GM18858 (cell line): ENCODE measurements at regions not wholly inside any gene's neighbourhood (a gene's known extent, or its start where the extent isn't known, plus 50 kb on each side); places are given as distances from the start of the nearest gene placed in this dataset.
"Not testable (repeated sequence)": the region's sequence is repeated elsewhere in the genome, so short reads cannot be mapped to it uniquely, and the experiment has no call there.

ENCODE experiments used
- ATAC-seq: cut with Tn5 transposase; IDR thresholded peaks from one replicate; pipeline ENCODE4 v1.9.1; 2021; ENCODE audit not compliant: unreplicated experiment

- no peak for ATAC-seq
These were observed 111.4 kb upstream of the GRK3 start for GRCh38 chr22:25453058-25453457.

- no peak for ATAC-seq
These were observed 110.9 kb upstream of the GRK3 start for GRCh38 chr22:25453557-25453956.

DNA sequence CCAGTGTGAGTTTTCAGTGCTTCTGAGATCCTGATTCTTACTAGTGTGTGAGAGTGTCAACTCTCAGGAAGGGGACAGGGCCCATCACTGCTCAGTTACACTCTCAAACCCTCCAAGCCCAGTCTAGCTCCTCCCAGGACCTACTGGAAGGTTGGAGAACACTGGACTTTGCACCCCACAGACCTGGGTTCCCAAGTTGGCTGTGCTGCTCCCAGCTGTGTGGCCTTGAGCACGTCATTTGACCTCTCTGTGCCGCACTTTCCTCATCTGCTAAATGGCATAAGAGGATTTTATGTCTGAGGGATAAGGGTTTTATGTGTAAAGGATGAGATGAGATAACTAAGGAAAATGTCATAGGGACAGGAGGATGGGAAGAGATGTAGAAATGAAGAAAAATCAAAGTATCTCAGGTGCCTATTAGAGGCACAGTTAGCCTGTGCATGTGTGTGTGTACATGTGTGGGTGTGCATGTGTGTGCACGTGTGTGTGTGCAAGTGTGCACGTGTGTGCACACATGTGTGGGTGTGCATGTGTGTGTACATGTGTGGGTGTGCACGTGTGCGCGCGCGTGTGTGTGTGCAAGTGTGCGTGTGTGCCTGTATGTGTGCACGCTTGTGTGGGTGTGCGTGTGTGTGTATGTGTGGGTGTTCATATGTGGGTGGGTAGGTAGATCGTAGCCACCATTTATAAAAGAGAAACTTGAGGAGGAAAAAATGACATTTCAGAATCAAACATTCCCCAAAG is 108.0 kb upstream of the GRK3 start:
- ATAC-seq: not testable (repeated sequence)

DNA sequence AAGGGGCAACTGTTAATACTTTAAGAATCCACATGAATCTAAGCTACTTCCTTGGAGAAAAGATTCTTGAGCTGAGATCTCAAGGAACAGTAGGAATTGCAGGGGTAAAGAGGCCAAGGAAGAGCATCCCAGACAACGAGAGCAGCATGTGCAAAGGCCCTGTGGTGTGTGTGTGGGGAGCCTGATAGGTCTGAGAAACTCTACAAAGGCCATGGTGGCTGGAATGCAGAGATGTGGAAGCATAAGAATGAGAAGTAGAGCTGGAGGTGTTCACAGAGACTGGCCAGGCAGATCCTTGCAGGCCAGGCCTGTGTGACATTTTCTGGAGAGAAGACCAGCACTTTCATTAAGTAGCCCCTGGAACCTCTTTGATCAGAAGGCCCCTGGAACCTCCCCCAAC is 105.8 kb upstream of the GRK3 start:
- not testable (repeated sequence) for ATAC-seq

DNA sequence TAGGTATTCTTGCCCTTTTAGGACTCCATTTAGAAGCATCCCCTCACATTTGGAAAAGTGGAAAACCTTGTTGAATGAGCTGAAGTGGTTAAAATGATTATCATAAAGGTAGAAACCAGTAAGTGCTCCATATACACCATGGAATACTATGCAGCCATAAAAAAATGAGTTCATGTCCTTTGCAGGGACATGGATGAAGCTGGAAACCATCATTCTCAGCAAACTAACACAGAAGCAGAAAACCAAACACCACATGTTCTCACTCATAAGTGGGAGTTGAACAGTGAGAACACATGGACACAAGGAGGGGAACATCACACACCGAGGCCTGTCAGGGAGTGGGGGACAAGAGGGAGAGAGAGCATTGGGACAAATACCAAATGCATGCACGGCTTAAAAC is 103.8 kb upstream of the GRK3 start:
- ATAC-seq: not testable (repeated sequence)

DNA sequence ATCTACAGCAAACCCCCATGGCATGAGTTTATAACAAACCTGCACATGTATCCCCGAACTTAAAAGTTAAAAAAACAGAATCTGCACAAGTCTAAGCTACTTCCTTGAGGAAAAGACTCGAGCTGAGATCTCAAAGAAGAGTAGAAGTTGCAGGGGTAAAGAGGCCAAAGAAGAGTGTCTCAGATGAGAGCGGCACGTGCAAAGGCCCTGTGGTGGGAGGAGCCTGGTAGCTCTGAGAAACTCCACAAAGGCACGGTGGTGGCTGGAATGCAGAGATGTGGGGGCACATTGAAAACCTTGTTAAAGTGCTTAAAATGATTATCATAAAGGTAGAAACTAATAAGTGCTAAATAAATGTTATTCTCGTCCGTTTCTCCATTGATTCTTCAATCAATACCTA is 103.2 kb upstream of the GRK3 start:
- ATAC-seq: no peak

DNA sequence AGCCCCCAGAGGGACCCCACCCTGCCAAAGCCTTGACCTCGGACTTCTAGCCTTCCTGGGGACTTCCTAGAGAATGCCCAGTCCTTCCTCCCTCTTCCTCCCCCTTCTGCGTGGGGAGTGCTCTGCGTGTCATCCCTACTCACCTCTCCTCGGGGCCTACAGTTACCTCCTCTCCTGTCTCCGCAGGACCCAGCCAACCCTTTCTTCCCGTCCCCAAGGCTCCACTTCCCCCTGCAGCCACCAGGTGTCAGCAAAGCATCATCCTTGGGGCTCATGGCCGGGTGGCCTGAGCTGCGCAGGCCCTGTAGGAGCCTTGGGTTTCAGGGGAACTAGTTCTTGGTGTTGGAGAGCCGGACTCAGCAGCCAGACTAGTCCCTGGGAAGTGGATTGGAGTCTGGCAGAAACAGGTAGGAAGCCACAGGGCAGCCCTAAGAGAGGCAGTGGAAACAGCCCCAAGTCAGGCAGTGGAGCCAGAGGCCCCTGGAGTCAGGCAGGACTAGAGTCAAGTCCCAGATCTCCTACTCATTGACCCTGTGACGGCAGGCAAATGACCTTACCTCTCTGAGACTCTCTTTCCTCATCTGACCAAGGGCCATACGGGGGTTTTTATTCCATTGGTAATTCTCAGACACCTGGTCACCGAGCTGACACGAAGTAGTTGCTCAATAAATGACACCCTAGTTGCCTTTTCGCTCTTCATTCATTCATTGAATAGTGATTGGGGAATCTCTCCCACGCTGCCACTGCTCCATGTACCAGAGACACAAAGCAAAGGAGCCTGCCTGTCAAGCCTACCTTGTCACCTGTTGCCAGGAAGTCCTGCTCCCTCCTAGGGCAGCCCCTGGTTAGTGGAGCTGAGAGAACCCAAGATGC is 101.8 kb upstream of the GRK3 start:
- ATAC-seq: not testable (repeated sequence)

DNA sequence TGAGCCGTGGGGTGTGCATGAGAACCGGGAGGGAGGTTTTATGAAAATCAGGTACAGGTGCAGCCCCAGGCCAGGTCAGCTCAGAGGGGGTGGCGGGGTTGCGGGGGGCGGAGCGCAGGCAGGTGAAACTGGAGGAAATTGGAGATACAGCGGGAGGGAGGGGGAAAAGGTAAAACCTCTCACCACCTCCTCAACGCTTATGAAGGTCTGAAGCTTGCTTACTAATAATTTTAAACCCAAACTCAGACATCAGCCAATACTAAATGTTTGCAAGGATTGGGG is 101.2 kb upstream of the GRK3 start:
- ATAC-seq: not testable (repeated sequence)

DNA sequence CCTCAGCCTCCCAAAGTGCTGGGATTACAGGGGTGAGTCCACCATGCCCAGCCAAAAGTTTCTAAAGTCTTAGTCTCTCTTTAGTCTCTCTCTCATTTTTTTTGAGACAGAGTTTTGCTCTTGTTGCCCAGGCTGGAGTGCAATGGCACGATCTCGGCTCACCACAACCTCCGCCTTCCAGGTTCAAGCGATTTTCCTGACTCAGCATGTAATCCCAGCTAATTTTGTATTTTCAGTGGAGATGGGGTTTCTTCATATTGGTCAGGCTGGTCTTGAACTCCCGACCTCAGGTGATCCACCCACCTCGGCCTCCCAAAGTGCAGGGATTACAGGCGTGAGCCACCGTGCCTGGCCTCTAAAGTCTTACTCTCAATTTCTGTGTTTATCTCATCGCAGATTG is 100.1 kb upstream of the GRK3 start:
- not testable (repeated sequence) for ATAC-seq

GRCh38 chr22:25465949-25466348 is 98.5 kb upstream of the GRK3 start:
- no peak for ATAC-seq

- no peak for ATAC-seq
These were observed 92.1 kb upstream of the GRK3 start for GRCh38 chr22:25472382-25472781.

DNA sequence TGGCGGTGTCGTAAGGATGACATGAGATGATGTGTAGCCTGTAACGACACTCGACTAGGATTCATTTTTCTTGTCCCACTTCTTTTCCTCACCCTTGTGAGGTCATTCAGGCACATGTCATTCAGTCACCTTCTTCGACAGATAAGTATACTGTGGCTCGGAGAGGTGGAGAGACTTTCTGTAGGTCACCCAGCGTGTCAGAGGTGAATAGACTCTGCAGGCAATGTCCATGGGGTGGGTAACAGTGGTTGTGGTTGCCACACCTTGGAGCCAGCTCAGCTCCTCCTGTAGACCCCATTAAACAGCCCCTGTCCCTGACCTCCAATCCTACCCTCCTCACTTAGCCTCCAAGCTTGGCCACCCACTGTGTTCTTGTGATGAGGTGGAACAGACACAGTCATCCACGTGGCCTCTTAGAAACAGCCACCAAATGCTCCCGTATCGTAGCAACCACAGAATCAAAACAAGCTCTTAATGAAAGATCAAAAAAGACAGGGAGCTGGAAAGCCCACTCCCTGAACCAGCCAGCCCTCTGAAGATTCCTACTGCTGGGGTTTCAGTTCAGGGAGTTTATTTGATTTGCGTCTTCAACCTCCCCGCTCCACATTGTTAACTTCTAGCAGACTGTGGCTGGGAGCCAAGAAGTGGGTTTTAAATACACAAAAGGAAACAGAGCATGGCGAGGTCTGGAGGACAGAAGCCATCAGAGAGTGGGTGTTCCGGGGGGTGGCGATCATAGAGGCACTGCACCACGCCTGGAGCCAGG is 89.0 kb upstream of the GRK3 start:
- ATAC-seq: no peak

DNA sequence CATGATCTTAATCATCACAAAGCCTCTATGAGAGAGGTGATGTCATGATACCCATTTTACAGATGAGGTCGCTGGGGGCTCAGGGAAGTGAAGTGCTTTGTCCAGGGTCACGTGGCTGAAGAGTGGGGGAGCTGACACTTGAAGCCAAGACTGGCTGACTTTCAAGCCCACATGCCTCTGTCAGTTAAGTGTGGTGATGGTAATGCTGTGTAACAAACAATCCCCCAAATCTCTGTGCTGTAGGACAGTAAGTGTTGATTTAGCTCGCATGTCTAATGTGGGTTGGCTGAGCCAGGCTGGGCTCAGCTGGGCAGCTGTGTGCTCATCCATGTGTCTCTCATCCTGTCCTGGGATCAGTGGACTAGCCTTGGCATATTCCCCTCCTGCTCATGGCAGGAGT is 87.1 kb upstream of the GRK3 start:
- ATAC-seq: no peak

DNA sequence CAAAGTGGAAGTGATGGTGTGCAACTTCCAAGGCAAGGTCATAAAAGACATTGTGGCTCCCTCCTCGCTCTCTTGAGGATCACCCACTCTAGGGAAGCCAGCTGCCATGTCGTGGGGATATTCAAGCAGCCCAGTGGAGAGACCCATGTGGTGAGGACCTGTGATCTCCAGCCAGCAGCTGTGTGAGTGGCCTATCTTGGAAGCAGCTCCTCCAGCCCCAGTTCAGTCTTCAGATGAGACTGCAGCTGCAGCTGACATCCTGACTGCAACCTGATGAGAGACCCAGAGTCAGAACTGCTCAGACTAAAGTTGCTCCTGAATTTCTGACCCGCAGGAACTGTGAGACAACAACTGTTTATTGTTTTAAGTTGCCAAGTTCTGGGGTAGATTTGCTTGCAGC is 86.4 kb upstream of the GRK3 start:
- ATAC-seq: no peak

- ATAC-seq: no peak
These were observed 85.9 kb upstream of the GRK3 start for GRCh38 chr22:25478528-25478927.

DNA sequence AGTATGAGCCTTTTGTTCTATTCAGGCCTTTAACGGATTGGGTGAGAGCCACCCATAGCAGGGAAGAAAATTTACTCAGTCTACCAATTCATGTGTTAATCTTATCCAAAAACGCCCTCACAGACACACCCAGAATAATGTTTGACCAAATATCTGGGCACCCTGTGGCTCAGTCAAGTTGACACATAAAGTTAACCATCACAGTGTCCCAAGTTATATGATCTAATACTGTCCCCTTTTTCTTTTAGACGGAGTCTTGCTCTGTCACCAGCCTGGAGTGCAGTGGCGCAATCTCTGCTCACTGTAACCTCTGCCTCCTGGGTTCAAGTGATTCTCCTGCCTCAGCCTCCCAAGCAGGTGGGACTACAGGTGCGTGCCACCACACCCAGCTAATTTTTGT is 83.6 kb upstream of the GRK3 start:
- not testable (repeated sequence) for ATAC-seq

DNA sequence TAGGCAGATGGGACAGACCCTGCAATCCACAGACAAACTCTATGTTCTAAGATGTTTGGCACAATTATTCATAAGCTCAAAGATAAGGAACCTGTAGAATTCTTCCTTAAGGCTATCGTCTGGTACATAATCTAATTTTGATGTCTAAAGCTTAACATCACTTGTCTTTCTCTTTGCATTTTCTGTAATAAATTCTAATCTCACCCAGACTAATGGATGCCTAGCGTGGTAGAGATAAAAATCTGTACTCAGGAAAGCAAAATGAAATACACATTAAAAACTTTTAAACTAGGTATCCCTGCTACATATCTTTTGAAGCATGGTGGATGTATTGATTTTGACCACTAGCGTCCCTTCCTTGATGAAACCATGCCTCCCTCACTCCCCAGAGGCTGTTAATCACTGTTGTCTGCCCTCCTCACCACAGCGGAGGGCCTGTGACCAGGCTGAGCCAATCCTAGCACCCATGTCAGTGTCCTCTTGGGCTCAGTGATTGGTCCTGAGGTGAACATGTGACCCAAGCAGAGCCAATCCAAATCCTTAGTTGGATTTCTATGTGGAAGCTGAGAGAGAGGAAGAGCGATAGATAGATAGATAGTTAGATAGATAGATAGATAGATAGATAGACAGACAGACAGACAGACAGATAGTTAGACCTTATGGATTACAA is 82.2 kb upstream of the GRK3 start:
- no peak for ATAC-seq

DNA sequence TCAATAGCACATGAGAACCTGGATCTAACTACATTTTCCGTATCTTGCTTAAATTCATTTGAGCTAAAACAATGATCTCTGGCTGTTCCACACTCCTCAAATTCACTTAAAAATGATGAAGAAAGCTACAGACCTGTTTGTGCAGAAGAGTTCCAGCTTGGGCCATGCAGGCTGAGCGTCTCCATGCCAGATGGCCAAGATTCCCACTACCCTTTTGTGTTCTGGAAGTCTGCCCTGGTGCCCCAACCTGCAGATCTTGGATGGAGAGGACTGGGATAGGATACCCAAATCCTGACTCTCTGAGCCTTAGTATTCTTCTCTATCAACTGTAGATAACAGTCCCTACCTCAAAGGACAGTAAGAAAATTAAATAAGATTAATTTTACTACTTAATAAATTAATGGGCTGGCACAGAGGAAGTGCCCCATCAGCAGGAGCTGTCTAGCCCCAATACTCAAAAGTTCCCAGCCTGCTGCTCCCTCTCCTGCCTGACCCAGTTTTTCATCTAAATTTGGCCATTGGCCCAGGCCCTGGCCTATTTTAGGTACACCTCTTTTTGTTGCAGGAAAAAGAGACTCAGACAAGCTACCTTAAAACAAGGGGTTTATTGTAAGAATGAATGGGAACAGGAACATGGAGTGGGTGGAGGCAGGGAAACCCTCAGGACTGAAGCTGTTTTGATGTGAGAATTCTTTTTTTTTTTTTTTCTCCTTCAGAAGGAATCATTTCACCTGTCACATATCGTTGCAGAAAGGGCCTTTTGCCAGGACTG is 81.4 kb upstream of the GRK3 start:
- no peak for ATAC-seq

DNA sequence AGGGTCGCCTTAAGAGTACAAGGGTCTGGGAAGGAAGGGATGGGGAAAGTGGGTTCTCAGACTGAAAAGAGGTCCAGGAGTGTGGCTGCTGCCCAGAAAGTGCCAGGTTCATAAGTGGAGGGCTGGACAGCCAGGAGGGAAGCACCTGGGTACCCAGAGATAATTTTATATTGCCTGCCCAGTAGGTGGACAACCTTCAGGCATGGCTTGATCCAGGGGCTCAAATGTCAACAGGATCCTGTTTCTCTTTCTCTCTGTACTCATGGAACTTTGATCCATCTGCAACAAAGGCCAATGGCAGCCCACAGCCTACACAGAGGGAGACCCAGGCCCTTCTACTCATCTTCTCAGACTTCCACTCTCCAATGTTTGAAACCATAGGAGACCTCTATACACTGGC is 80.5 kb upstream of the GRK3 start:
- no peak for ATAC-seq

- ATAC-seq: no peak
These were observed 79.8 kb upstream of the GRK3 start for GRCh38 chr22:25484521-25485315.
